ENCODE measurements at regions not wholly inside any gene's neighbourhood (a gene's known extent, or its start where the extent isn't known, plus 50 kb on each side); places are given as distances from the start of the nearest gene placed in this dataset.

DNA sequence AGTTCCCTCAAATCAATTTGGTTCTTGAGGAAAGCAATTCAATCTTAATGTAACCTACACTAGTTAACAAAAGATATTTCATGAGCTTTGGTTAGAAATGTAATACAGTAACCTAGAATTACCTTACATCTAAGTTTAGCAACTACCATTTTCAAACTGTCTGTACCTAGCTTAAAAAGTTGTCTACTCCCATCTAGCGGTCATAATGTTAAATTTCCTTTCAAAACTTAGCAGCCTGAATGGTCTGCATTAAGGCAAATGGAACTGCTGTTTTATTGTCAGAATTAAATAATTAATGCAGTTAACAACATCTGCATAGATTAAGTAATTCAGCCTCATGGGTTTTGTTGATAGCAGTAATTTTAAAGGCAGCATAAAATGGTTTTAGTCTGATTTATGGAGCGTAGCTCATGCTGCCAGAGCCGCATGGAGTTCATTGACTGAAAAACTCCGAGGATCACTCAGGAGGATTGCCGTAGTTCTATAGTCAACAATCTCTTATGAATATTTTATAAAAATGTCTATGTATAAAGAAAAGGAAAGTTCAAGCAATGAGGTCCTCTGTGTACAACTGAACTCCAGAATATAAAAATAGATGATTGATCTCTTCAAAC lies 485.4 kb upstream of the MANEA start:
- peak; percentile 42 for DNase-seq (ENCODE audit: low read depth)
- no peak overlapping the region for H3K4me3 ChIP-seq (ENCODE audit: low read depth, low read length)
- TF ChIP-seq, protein P1, sequence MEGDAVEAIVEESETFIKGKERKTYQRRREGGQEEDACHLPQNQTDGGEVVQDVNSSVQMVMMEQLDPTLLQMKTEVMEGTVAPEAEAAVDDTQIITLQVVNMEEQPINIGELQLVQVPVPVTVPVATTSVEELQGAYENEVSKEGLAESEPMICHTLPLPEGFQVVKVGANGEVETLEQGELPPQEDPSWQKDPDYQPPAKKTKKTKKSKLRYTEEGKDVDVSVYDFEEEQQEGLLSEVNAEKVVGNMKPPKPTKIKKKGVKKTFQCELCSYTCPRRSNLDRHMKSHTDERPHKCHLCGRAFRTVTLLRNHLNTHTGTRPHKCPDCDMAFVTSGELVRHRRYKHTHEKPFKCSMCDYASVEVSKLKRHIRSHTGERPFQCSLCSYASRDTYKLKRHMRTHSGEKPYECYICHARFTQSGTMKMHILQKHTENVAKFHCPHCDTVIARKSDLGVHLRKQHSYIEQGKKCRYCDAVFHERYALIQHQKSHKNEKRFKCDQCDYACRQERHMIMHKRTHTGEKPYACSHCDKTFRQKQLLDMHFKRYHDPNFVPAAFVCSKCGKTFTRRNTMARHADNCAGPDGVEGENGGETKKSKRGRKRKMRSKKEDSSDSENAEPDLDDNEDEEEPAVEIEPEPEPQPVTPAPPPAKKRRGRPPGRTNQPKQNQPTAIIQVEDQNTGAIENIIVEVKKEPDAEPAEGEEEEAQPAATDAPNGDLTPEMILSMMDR (IDR thresholded peaks at IDR 0.05; ENCODE audit: control insufficient read depth, extremely low read depth, insufficient read depth), result peak; percentile 60

DNA sequence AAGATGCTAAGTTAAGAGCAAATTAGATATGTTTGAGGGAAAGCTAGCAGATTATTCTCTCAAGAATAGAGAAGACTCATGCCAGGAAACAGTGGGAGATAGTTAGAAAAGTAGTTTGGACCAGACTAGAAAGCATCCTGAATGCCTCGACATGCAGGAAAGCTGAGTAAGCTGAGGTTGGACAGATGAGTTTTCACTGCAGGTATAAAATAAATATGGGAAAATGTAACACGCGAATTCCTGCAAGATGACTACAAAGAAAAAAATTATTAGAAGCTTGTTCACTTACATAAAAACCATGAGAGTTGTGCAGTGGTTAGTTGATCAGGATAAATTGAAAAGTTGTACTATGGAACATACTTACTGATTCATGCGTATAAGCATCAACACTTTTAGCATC lies 484.2 kb upstream of the MANEA start:
- TF ChIP-seq, protein P1 (IDR thresholded peaks at IDR 0.05; ENCODE audit: control insufficient read depth, extremely low read depth, insufficient read depth), result no peak
- H3K4me3 ChIP-seq (ENCODE audit: low read depth, low read length), result no peak overlapping the region
- no peak for DNase-seq (ENCODE audit: low read depth)

DNA sequence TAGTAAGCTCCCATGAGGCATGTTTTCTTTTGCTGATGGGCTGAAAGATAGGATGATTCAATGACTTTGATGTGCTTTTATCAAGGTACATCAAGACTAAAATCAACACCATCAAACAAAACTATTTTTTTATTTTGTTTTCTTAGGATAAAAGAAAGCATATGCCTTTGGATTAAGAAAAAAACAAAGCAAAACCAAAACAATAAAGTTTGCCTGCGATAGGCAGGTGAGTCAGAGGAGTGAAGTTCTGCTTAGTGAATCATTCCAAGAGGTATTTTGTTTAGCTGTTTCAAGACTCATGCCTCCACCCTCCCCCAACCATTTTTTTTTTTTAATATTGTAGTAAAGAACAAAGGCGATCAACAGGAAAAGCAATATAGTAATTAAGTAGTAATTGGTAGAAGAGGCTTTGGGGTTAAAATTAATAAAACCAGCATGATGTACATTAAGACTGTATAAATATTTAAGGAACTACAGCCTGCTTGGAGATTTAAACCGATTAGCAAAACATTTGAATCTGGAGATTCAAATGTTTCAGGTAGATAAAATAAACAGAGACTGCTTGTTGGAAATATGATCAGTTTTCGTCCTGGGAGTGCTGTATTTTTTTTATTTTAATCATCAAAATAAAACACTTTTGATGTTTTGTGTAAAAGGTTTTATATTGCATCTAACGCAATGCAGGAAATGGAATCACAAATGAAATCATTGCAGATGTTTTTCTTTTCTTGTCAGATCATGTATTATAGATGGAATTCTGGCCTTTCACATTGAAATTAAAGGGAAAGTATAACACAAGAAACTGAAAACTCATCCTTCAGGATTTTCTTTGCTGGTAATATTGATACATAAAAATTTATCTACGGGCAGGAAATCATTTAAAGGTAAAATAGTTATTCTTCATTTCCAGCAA lies 482.3 kb upstream of the MANEA start:
- H3K4me3 ChIP-seq (ENCODE audit: low read depth, low read length), result no peak overlapping the region
- no peak for DNase-seq (ENCODE audit: low read depth)
- TF ChIP-seq, protein P1 (IDR thresholded peaks at IDR 0.05; ENCODE audit: control insufficient read depth, extremely low read depth, insufficient read depth), result no peak

GRCh38 chr6:95095855-95096254 lies 481.5 kb upstream of the MANEA start:
- TF ChIP-seq, protein P1 (IDR thresholded peaks at IDR 0.05; ENCODE audit: control insufficient read depth, extremely low read depth, insufficient read depth), result no peak
- no peak overlapping the region for H3K4me3 ChIP-seq (ENCODE audit: low read depth, low read length)
- DNase-seq (ENCODE audit: low read depth), result no peak

DNA sequence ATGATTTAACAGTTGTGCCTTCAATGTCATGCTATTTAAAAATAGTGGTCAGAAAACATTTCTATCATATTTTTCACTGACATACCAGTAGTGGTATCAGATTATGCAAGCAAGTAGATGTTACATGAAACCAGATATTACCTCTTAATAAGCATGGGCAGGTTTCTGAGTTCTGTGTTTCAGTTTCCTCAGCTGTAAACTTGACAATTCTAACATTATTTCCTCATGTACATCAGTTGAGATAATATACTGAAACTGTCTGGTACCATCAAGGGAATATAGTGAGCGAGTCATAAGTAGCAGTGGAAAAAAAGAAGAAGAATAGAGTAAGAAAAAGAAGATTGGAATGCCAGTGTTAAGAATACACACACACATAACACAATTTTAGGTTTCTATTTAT lies 477.9 kb upstream of the MANEA start:
- H3K4me3 ChIP-seq (ENCODE audit: low read depth, low read length), result no peak overlapping the region
- TF ChIP-seq, protein P1 (IDR thresholded peaks at IDR 0.05; ENCODE audit: control insufficient read depth, extremely low read depth, insufficient read depth), result no peak
- DNase-seq (ENCODE audit: low read depth), result no peak

- TF ChIP-seq, protein P1 (IDR thresholded peaks at IDR 0.05; ENCODE audit: control insufficient read depth, extremely low read depth, insufficient read depth), result no peak
- DNase-seq (ENCODE audit: low read depth), result no peak
Measured at GRCh38 chr6:95109212-95109611, 468.1 kb upstream of the MANEA start.

More at GRCh38 chr6:95109212-95109611, 468.1 kb upstream of the MANEA start:
- H3K4me3 ChIP-seq (ENCODE audit: low read depth, low read length), result no peak overlapping the region

Data from LNCaP clone FGC (cell line).